Tibial nerve (tissue), 4 donors: ENCODE measurements at regions not wholly inside any gene's neighbourhood (a gene's known extent, or its start where the extent isn't known, plus 50 kb on each side); places are given as distances from the start of the nearest gene placed in this dataset.

Experiments
- DNase-seq, 2 donors: peaks; one replicate each; pipeline ENCODE4 v3.0.0-alpha.2; 2019; ENCODE audit warnings: low spot score in 2 of 2
- H3K27ac ChIP-seq, 4 donors: fragments of 200-600 bp; sonication (generic) in 3 of 4; one replicate each; pipeline ENCODE4 v1.5.1; 2017 to 2019; ENCODE audit warnings: mild to moderate bottlenecking in 1 of 4
- H3K27me3 ChIP-seq, 2 donors: fragments of 200-600 bp; sonication (generic) in 1 of 2; one replicate each; pipeline versions ENCODE4 v1.5.1 to v1.6.0; 2017 to 2019
- H3K36me3 ChIP-seq, 3 donors: fragments of 200-600 bp; sonication (generic); one replicate each; pipeline ENCODE4 v1.5.1; 2018 to 2019
- H3K4me1 ChIP-seq, 4 donors: fragments of 200-600 bp; sonication (generic) in 3 of 4; one replicate each; pipeline ENCODE4 v1.5.1; 2017 to 2019
- H3K4me3 ChIP-seq, 4 donors: fragments of 200-600 bp; sonication (generic) in 3 of 4; one replicate each; pipeline ENCODE4 v1.5.1; 2017 to 2019; ENCODE audit warnings: mild to moderate bottlenecking in 1 of 4, moderate library complexity in 1 of 4
- H3K9me3 ChIP-seq, 4 donors: fragments of 200-600 bp; sonication (generic) in 3 of 4; one replicate each; pipeline ENCODE4 v1.5.1; 2017 to 2019
- CTCF ChIP-seq, 5 experiments: fragments of 200-600 bp in 3 of 5; fragments of 450-650 bp in 2 of 5; sonication (generic) in 3 of 5; IDR thresholded peaks; one replicate each; pipeline ENCODE4 v1.5.1; 2016 to 2019; ENCODE audit warnings: antibody characterized with exemption in 5 of 5, mild to moderate bottlenecking in 3 of 5, moderate library complexity in 2 of 5
- EP300 ChIP-seq, 2 donors: sonication (generic); formaldehyde crosslinking; IDR thresholded peaks; one replicate each; pipeline ENCODE4 v1.6.1; 2017; ENCODE audit warnings: antibody characterized with exemption in 2 of 2, mild to moderate bottlenecking in 1 of 2
- POLR2A ChIP-seq, 2 donors: fragments of 450-650 bp; IDR thresholded peaks; one replicate each; pipeline ENCODE4 v1.6.1; 2017; ENCODE audit warnings: antibody characterized with exemption in 2 of 2, mild to moderate bottlenecking in 2 of 2, moderate library complexity in 2 of 2
- WGBS, 2 donors: methylation state at CpG; one replicate each; pipeline ENCODE4 v1.1.5; 2018; 5-methylcytosine and 5-hydroxymethylcytosine counted together

- DNase-seq = no peak
- Histone ChIP-seq H3K4me1 (no peaks in the 10 kb centered on the region), H3K36me3 (no peaks in the 10 kb centered on the region), H3K9me3 (no peaks in the 10 kb centered on the region), H3K27ac (no peak overlapping the region), H3K4me3 (no peak overlapping the region), H3K27me3 (no peaks in the 10 kb centered on the region)
- no peak for TF ChIP-seq EP300 (IDR thresholded peaks at IDR 0.05)
- no peak for TF ChIP-seq CTCF (IDR thresholded peaks at IDR 0.05)
- TF ChIP-seq POLR2A (IDR thresholded peaks at IDR 0.05) = no peak
- 71 to 76% methylated on average over 3 of the region's 3 CpGs for WGBS, 2 donors
Observed at GRCh38 chr3:153688301-153689120, 432.7 kb upstream of the ARHGEF26 start.

DNA sequence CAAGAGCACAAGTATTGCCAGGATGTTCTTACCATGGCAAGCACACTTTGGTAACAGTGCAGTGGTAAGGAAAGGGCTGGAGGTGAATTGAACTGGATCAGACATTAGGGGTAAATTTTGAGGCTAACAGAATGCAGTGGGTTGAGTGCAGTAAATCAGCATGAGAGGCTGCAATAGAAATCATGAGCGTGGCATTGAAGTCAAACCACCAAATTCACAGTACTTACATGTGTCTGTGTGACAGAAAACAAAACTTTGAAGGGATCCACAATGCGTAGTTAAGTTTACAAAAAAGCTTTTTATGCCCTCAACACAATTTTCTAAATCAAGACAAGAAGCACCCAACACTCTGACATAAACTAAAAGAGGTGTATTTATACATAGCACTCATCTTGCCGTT, 428.0 kb upstream of the ARHGEF26 start:
- H3K4me3 ChIP-seq = no peak overlapping the region
- TF ChIP-seq POLR2A (IDR thresholded peaks at IDR 0.05) (no peak), EP300 (IDR thresholded peaks at IDR 0.05) (no peak), CTCF (IDR thresholded peaks at IDR 0.05) (no peak)
- H3K4me1 ChIP-seq = no peaks in the 10 kb centered on the region
- H3K9me3 ChIP-seq = no peaks in the 10 kb centered on the region
- H3K27me3 ChIP-seq = no peaks in the 10 kb centered on the region
- H3K27ac ChIP-seq = no peak overlapping the region
- 91 to 96% methylated on average over 3 of the region's 3 CpGs for WGBS, 2 donors
- no peak for DNase-seq
- H3K36me3 ChIP-seq = no peaks in the 10 kb centered on the region

GRCh38 chr3:153702106-153702505, 419.1 kb upstream of the ARHGEF26 start:
- Histone ChIP-seq H3K4me3 (no peak overlapping the region), H3K36me3 (no peaks in the 10 kb centered on the region), H3K4me1 (no peaks in the 10 kb centered on the region), H3K9me3 (no peaks in the 10 kb centered on the region), H3K27me3 (no peaks in the 10 kb centered on the region), H3K27ac (no peak overlapping the region)
- DNase-seq = no peak
- TF ChIP-seq EP300 (IDR thresholded peaks at IDR 0.05) = no peak
- no peak for TF ChIP-seq CTCF (IDR thresholded peaks at IDR 0.05)
- no peak for TF ChIP-seq POLR2A (IDR thresholded peaks at IDR 0.05)

DNA sequence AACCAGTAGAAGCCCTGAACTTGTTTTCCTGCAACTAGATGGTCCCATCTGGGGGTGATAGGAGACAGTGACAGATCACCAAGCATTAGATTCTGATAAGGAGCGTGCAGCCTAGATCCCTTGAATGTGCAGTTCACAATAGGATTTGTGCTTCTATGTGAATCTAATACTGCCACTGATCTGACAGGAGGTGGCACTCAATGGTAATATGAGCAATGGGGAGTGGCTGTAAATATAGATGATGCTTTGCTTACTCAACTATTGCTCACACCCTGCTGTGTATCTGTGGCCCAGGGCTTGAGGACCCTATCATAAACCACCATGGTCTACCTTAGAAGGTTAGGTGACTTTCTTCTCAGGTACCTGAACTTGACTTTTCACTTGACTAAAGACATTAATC, 417.1 kb upstream of the ARHGEF26 start:
- Histone ChIP-seq H3K9me3 (no peaks in the 10 kb centered on the region), H3K27ac (no peak overlapping the region), H3K4me3 (no peak overlapping the region), H3K27me3 (no peaks in the 10 kb centered on the region), H3K4me1 (no peaks in the 10 kb centered on the region), H3K36me3 (no peaks in the 10 kb centered on the region)
- WGBS, 2 donors = 53 to 100% methylated on average over 1 of the region's 1 CpG
- DNase-seq = no peak
- TF ChIP-seq CTCF (IDR thresholded peaks at IDR 0.05) (no peak), POLR2A (IDR thresholded peaks at IDR 0.05) (no peak), EP300 (IDR thresholded peaks at IDR 0.05) (no peak)

DNA sequence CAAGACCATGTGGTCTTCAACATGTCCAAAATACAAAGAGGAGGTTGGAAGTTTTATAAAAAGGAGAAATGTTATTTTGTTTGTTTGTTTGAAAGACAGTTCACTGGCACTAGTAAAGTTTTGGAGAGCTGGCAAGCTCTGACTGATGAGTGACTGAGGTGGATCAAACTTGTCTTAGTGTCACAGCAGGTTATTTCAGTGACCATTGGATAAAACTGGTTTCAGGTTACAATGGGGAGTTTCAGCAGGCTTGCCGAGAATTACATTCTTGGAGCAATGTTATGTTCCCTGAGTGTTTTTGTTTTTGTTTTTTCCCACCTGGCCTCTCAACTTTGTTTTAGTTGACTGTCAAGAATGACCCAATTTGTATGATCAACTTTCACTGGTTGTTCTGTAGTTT, 414.5 kb upstream of the ARHGEF26 start:
- no peaks in the 10 kb centered on the region for H3K27me3 ChIP-seq
- no peaks in the 10 kb centered on the region for H3K4me1 ChIP-seq
- no peak overlapping the region for H3K27ac ChIP-seq
- TF ChIP-seq EP300 (IDR thresholded peaks at IDR 0.05) (no peak), CTCF (IDR thresholded peaks at IDR 0.05) (no peak), POLR2A (IDR thresholded peaks at IDR 0.05) (no peak)
- WGBS, 2 donors = 50 to 62% methylated on average over 1 of the region's 1 CpG
- H3K36me3 ChIP-seq = no peaks in the 10 kb centered on the region
- no peak overlapping the region for H3K4me3 ChIP-seq
- DNase-seq = no peak
- peaks cover 0 to 14% (median 4%) of the 10 kb centered on the region in 4 donors for H3K9me3 ChIP-seq
